H9 (cell line): ENCODE measurements at regions not wholly inside any gene's neighbourhood (a gene's known extent, or its start where the extent isn't known, plus 50 kb on each side); places are given as distances from the start of the nearest gene placed in this dataset.
"Not testable (repeated sequence)": the region's sequence is repeated elsewhere in the genome, so short reads cannot be mapped to it uniquely, and the experiment has no call there.

Source experiments
- DNase-seq: peaks from one replicate; pipeline ENCODE4 v3.0.0-alpha.2; 2017
- H2AFZ ChIP-seq: one replicate; pipeline ENCODE4 v1.6.1; 2013; ENCODE audit warnings: mild to moderate bottlenecking, low read length, control low read depth, moderate library complexity
- H2AK5ac ChIP-seq: 2 replicates; pipeline ENCODE4 v1.6.1; 2013; ENCODE audit warnings: low read length, control low read depth, mixed read lengths; ENCODE audit not compliant: insufficient read length
- H2BK120ac ChIP-seq: one replicate; pipeline ENCODE4 v1.6.1; 2013; ENCODE audit warnings: low read depth, mild to moderate bottlenecking, low read length, control low read depth, inconsistent platforms; ENCODE audit not compliant: poor library complexity, severe bottlenecking
- H2BK12ac ChIP-seq: 2 replicates; pipeline ENCODE4 v1.6.1; 2013; ENCODE audit warnings: low read length, control low read depth, mixed read lengths, low read depth; ENCODE audit not compliant: insufficient read length
- H2BK15ac ChIP-seq: 2 replicates; pipeline ENCODE4 v1.6.1; 2013; ENCODE audit warnings: low read depth, low read length, control low read depth
- H2BK20ac ChIP-seq: one replicate; pipeline ENCODE4 v1.6.1; 2013; ENCODE audit warnings: low read depth, mild to moderate bottlenecking, low read length, control low read depth, inconsistent platforms; ENCODE audit not compliant: poor library complexity, severe bottlenecking
- H2BK5ac ChIP-seq: 2 replicates; pipeline ENCODE4 v1.6.1; 2013; ENCODE audit warnings: low read length, control low read depth, mixed read lengths; ENCODE audit not compliant: insufficient read length
- H3K14ac ChIP-seq: 2 replicates; pipeline ENCODE4 v1.6.1; 2013; ENCODE audit warnings: low read length, control low read depth; ENCODE audit not compliant: insufficient read depth
- H3K18ac ChIP-seq: 2 replicates; pipeline ENCODE4 v1.6.1; 2013; ENCODE audit warnings: low read depth, mild to moderate bottlenecking, mixed read lengths, low read length, control low read depth; ENCODE audit not compliant: insufficient read length
- H3K23ac ChIP-seq: 2 replicates; pipeline ENCODE4 v1.6.1; 2013; ENCODE audit warnings: low read length, control low read depth, mixed read lengths, low read depth; ENCODE audit not compliant: insufficient read length
- H3K23me2 ChIP-seq: 2 replicates; pipeline ENCODE4 v1.6.1; 2013; ENCODE audit warnings: low read depth, mild to moderate bottlenecking, mixed read lengths, low read length, control low read depth; ENCODE audit not compliant: insufficient read length, poor library complexity, severe bottlenecking
- H3K27ac ChIP-seq: 2 replicates; pipeline ENCODE4 v1.5.1; 2013; ENCODE audit warnings: low read length, control low read depth, mixed read lengths, low read depth; ENCODE audit not compliant: insufficient read length
- H3K27me3 ChIP-seq: 2 replicates; pipeline ENCODE4 v1.6.1; 2013; ENCODE audit warnings: low read length, control low read depth, inconsistent platforms; ENCODE audit not compliant: insufficient read depth
- H3K4ac ChIP-seq: 2 replicates; pipeline ENCODE4 v1.6.1; 2013; ENCODE audit warnings: low read depth, mild to moderate bottlenecking, control low read depth, inconsistent platforms, low read length, moderate library complexity
- H3K4me1 ChIP-seq: 2 replicates; pipeline ENCODE4 v1.6.1; 2013; ENCODE audit warnings: low read length, control low read depth, inconsistent platforms; ENCODE audit not compliant: insufficient read depth
- H3K4me2 ChIP-seq: 2 replicates; pipeline ENCODE4 v1.6.1; 2013; ENCODE audit warnings: low read length, control low read depth, mixed read lengths; ENCODE audit not compliant: insufficient read length, insufficient read depth
- H3K56ac ChIP-seq: 2 replicates; pipeline ENCODE4 v1.6.1; 2013; ENCODE audit warnings: low read depth, mild to moderate bottlenecking, mixed read lengths, low read length, control low read depth; ENCODE audit not compliant: insufficient read length
- H3K79me1 ChIP-seq: 2 replicates; pipeline ENCODE4 v1.6.1; 2013; ENCODE audit warnings: low read depth, mild to moderate bottlenecking, moderate library complexity, low read length, control low read depth, inconsistent platforms; ENCODE audit not compliant: insufficient read depth, poor library complexity, severe bottlenecking
- H3K79me2 ChIP-seq: 2 replicates; pipeline ENCODE4 v1.6.1; 2013; ENCODE audit warnings: low read length, control low read depth, inconsistent platforms; ENCODE audit not compliant: insufficient read depth
- H3K9ac ChIP-seq: 2 replicates; pipeline ENCODE4 v1.6.1; 2013; ENCODE audit warnings: low read length, control low read depth, mixed read lengths; ENCODE audit not compliant: insufficient read length; ENCODE audit errors: extremely low read depth
- H3K9me3 ChIP-seq: one replicate; pipeline ENCODE4 v1.6.1; 2013; ENCODE audit warnings: low read depth, low read length, inconsistent platforms; ENCODE audit not compliant: control insufficient read depth
- H3T11ph ChIP-seq: one replicate; pipeline ENCODE4 v1.6.1; 2013; ENCODE audit warnings: mild to moderate bottlenecking, low read length, control low read depth, inconsistent platforms
- H4K20me1 ChIP-seq: one replicate; pipeline ENCODE4 v1.6.1; 2013; ENCODE audit not compliant: control insufficient read depth, insufficient read length, insufficient read depth
- H4K5ac ChIP-seq: 2 replicates; pipeline ENCODE4 v1.6.1; 2013; ENCODE audit warnings: low read depth, mild to moderate bottlenecking, mixed read lengths, low read length, control low read depth; ENCODE audit not compliant: insufficient read length
- H4K8ac ChIP-seq: replicated peaks from 2 replicates; pipeline ENCODE4 v1.6.1; 2013; ENCODE audit warnings: low read length, control low read depth, mixed read lengths, low read depth; ENCODE audit not compliant: insufficient read length
- H4K91ac ChIP-seq: 2 replicates; pipeline ENCODE4 v1.6.1; 2013; ENCODE audit warnings: low read depth, mild to moderate bottlenecking, moderate library complexity, mixed read lengths, low read length, control low read depth; ENCODE audit not compliant: insufficient read length
- H3K27ac Mint-ChIP-seq, 3 experiments: 2 replicates in 2 of 3; 3 replicates in 1 of 3; pipeline ENCODE4 v1.8.0; 2020 to 2021; ENCODE audit warnings: mixed read lengths in 3 of 3, mild to moderate bottlenecking in 1 of 3, moderate library complexity in 1 of 3
- H3K27me3 Mint-ChIP-seq: 2 replicates; pipeline ENCODE4 v1.8.0; 2021; ENCODE audit warnings: low read depth, mild to moderate bottlenecking, moderate library complexity, mixed read lengths
- H3K36me3 Mint-ChIP-seq, 3 experiments: 2 replicates in 2 of 3; 3 replicates in 1 of 3; pipeline ENCODE4 v1.8.0; 2020 to 2021; ENCODE audit warnings: low read depth in 3 of 3, mixed read lengths in 3 of 3; ENCODE audit not compliant: insufficient read depth in 1 of 3
- H3K4me1 Mint-ChIP-seq, 2 experiments: 2 replicates each; pipeline ENCODE4 v1.8.0; 2020; ENCODE audit warnings: mixed read lengths in 2 of 2
- H3K4me3 Mint-ChIP-seq, 2 experiments: 2 replicates in 1 of 2; 3 replicates in 1 of 2; pipeline ENCODE4 v1.8.0; 2020 to 2021; ENCODE audit warnings: mild to moderate bottlenecking in 2 of 2, mixed read lengths in 2 of 2, moderate library complexity in 1 of 2
- H3K9me3 Mint-ChIP-seq, 2 experiments: 2 replicates in 1 of 2; 3 replicates in 1 of 2; pipeline ENCODE4 v1.8.0; 2020; ENCODE audit warnings: mild to moderate bottlenecking in 2 of 2, mixed read lengths in 2 of 2, moderate library complexity in 1 of 2
- WGBS: extraction: QIAGEN DNeasy Blood & Tissue Kit; methylation state at CpG from one replicate; pipeline ENCODE4 v1.1.7; 2013; ENCODE audit warnings: missing lambda C conversion rate, low lambda C conversion rate, mixed read lengths; ENCODE audit not compliant: insufficient read length; ENCODE audit errors: extremely low coverage; 5-methylcytosine and 5-hydroxymethylcytosine counted together
- TF ChIP-seq, protein P1 (sequence below): fragments of 200-600 bp; sonication (generic); conservative IDR thresholded peaks from 3 replicates; pipeline ENCODE4 v1.8.0; 2021; ENCODE audit warnings: antibody characterized with exemption, mild to moderate bottlenecking

DNA sequence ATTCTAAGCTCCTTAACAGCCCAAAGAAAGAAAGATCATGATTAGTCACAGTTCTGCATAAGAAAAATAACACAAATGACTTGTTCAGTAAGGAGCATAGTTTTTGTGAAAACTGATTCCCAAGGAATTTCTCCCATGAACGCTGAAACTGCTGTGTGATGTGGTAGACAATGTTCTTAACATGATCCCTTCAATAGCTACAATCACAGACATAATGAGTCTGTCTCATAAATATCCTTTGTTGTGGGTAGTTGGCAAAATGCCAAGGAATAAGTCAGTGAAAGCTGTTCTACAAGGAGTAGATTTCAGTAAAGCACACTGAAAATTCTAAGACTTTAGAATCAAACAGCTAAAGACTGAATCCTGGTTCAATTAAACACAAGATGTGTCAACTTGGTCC, 404.8 kb downstream of the HLX start:
- Histone ChIP-seq H3K9ac (no peak overlapping the region), H3K4me1 (no peaks in the 10 kb centered on the region), H3K27ac (no peak overlapping the region), H4K91ac (no peak overlapping the region), H3K79me1 (no peaks in the 10 kb centered on the region), H3K23me2 (no peaks in the 10 kb centered on the region), H4K8ac (no peak overlapping the region), H2BK20ac (no peak overlapping the region), H3K4me2 (no peak overlapping the region), H3K56ac (no peak overlapping the region), H2BK5ac (no peak overlapping the region), H2AFZ (no peak overlapping the region), H3K14ac (no peak overlapping the region), H3T11ph (no peak overlapping the region), H3K27me3 (no peaks in the 10 kb centered on the region), H2BK120ac (no peak overlapping the region), H2AK5ac (no peak overlapping the region), H3K4ac (no peak overlapping the region), H2BK15ac (no peak overlapping the region), H4K20me1 (no peaks in the 10 kb centered on the region), H3K9me3 (no peaks in the 10 kb centered on the region), H4K5ac (no peak overlapping the region), H3K23ac (no peak overlapping the region), H3K79me2 (no peaks in the 10 kb centered on the region), H3K18ac (no peak overlapping the region), H2BK12ac (no peak overlapping the region)
- TF ChIP-seq, protein P1, sequence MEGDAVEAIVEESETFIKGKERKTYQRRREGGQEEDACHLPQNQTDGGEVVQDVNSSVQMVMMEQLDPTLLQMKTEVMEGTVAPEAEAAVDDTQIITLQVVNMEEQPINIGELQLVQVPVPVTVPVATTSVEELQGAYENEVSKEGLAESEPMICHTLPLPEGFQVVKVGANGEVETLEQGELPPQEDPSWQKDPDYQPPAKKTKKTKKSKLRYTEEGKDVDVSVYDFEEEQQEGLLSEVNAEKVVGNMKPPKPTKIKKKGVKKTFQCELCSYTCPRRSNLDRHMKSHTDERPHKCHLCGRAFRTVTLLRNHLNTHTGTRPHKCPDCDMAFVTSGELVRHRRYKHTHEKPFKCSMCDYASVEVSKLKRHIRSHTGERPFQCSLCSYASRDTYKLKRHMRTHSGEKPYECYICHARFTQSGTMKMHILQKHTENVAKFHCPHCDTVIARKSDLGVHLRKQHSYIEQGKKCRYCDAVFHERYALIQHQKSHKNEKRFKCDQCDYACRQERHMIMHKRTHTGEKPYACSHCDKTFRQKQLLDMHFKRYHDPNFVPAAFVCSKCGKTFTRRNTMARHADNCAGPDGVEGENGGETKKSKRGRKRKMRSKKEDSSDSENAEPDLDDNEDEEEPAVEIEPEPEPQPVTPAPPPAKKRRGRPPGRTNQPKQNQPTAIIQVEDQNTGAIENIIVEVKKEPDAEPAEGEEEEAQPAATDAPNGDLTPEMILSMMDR: no peak
- peaks cover 0 to 10% (median 4%) of the 10 kb centered on the region in 3 experiments; a peak in 4 of 7 replicates for H3K36me3 Mint-ChIP-seq
- no peaks in the 10 kb centered on the region for H3K27me3 Mint-ChIP-seq
- peaks cover 9 to 11% of the 10 kb centered on the region in 2 experiments for H3K4me1 Mint-ChIP-seq
- DNase-seq: no peak
- no CpG with 5 or more reads among the region's 1 CpG for WGBS
- H3K4me3 Mint-ChIP-seq: no peak overlapping the region
- H3K27ac Mint-ChIP-seq: no peak overlapping the region
- H3K9me3 Mint-ChIP-seq: peaks cover 8 to 12% of the 10 kb centered on the region in 2 experiments; a peak in 4 of 5 replicates

DNA sequence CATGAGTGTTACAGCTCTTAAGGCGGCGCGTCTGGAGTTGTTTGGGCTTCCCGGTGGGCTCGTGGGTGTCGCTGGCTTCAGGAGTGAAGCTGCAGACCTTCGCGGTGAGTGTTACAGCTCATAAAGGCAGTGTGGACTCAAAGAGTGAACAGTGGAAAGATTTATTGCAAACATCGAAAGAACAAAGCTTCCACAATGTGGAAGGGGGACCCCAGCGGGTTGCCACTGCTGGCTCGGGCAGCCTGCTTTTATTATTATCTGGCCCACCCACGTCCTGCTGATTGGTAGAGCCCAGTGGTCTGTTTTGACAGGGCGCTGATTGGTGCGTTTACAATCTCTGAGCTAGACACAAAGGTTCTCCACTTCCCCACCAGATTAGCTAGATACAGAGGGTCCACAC, 405.7 kb downstream of the HLX start:
- H3K9ac ChIP-seq, H3K4ac ChIP-seq, H3K79me1 ChIP-seq, H4K91ac ChIP-seq, H3K18ac ChIP-seq, H2AFZ ChIP-seq, H3K23ac ChIP-seq, H3K4me2 ChIP-seq, H3K9me3 ChIP-seq, H3K27me3 ChIP-seq, H3K27me3 Mint-ChIP-seq, H2BK15ac ChIP-seq, H3K14ac ChIP-seq, H4K20me1 ChIP-seq, H3K79me2 ChIP-seq, H3K27ac Mint-ChIP-seq, H4K5ac ChIP-seq, H3K36me3 Mint-ChIP-seq, H2BK5ac ChIP-seq, DNase-seq, H3K56ac ChIP-seq, H2BK12ac ChIP-seq, H2AK5ac ChIP-seq, H3T11ph ChIP-seq, H3K27ac ChIP-seq, H3K23me2 ChIP-seq, H2BK120ac ChIP-seq, H4K8ac ChIP-seq, H2BK20ac ChIP-seq, H3K4me3 Mint-ChIP-seq, H3K4me1 ChIP-seq: not testable (repeated sequence)
- no CpG with 5 or more reads among the region's 14 CpGs for WGBS
- H3K4me1 Mint-ChIP-seq: peaks cover 9 to 11% of the 10 kb centered on the region in 2 experiments
- peaks cover 8 to 12% of the 10 kb centered on the region in 2 experiments; a peak in 4 of 5 replicates for H3K9me3 Mint-ChIP-seq
